ENCODE measurements at regions not wholly inside any gene's neighbourhood (a gene's known extent, or its start where the extent isn't known, plus 50 kb on each side); places are given as distances from the start of the nearest gene placed in this dataset.
"Not testable (repeated sequence)": the region's sequence is repeated elsewhere in the genome, so short reads cannot be mapped to it uniquely, and the experiment has no call there.

GRCh38 chr3:161927131-161927530, 430.5 kb downstream of the OTOL1 start:
- TF ChIP-seq CTCF (IDR thresholded peaks at IDR 0.05; ENCODE audit: insufficient read depth, low read depth, low read length): no peak
- H3K4me3 ChIP-seq (ENCODE audit: low read depth, low read length): no peak overlapping the region
- no peak for DNase-seq (ENCODE audit: low read depth)

GRCh38 chr3:161939918-161940620, 443.5 kb downstream of the OTOL1 start:
- DNase-seq (ENCODE audit: low read depth): peak; percentile 10
- no peak for TF ChIP-seq CTCF (IDR thresholded peaks at IDR 0.05; ENCODE audit: insufficient read depth, low read depth, low read length)
- H3K4me3 ChIP-seq (ENCODE audit: low read depth, low read length): no peak overlapping the region

GRCh38 chr3:161940621-161940965, 444.0 kb downstream of the OTOL1 start:
- H3K4me3 ChIP-seq (ENCODE audit: low read depth, low read length): no peak overlapping the region
- no peak for TF ChIP-seq CTCF (IDR thresholded peaks at IDR 0.05; ENCODE audit: insufficient read depth, low read depth, low read length)
- no peak for DNase-seq (ENCODE audit: low read depth)

- no peak for TF ChIP-seq CTCF (IDR thresholded peaks at IDR 0.05; ENCODE audit: insufficient read depth, low read depth, low read length)
- no peak for DNase-seq (ENCODE audit: low read depth)
- H3K4me3 ChIP-seq (ENCODE audit: low read depth, low read length): no peak overlapping the region
Measured at GRCh38 chr3:161941891-161942290, 445.3 kb downstream of the OTOL1 start.

- DNase-seq (ENCODE audit: low read depth); H3K4me3 ChIP-seq (ENCODE audit: low read depth, low read length): not testable (repeated sequence)
Measured at GRCh38 chr3:161943801-161944345, 447.3 kb downstream of the OTOL1 start.

GRCh38 chr3:161946443-161946960, 449.9 kb downstream of the OTOL1 start:
- no peak for DNase-seq (ENCODE audit: low read depth)
- no peak for TF ChIP-seq CTCF (IDR thresholded peaks at IDR 0.05; ENCODE audit: insufficient read depth, low read depth, low read length)
- H3K4me3 ChIP-seq (ENCODE audit: low read depth, low read length): no peak overlapping the region

- no peak for TF ChIP-seq CTCF (IDR thresholded peaks at IDR 0.05; ENCODE audit: insufficient read depth, low read depth, low read length)
- no peak for DNase-seq (ENCODE audit: low read depth)
- H3K4me3 ChIP-seq (ENCODE audit: low read depth, low read length): no peak overlapping the region
Measured at GRCh38 chr3:161950318-161950868, 453.8 kb downstream of the OTOL1 start.
